Peyer's patch (tissue), 4 donors: ENCODE measurements at regions not wholly inside any gene's neighbourhood (a gene's known extent, or its start where the extent isn't known, plus 50 kb on each side); places are given as distances from the start of the nearest gene placed in this dataset.

Source experiments
- POLR2A ChIP-seq, 2 donors: fragments of 450-650 bp; IDR thresholded peaks; one replicate each; pipeline ENCODE4 v1.5.1; 2017; ENCODE audit warnings: antibody characterized with exemption in 2 of 2, mild to moderate bottlenecking in 2 of 2, moderate library complexity in 2 of 2
- TF ChIP-seq, protein P1 (sequence below), 6 experiments: fragments of 450-650 bp in 4 of 6; fragments of 200-600 bp in 2 of 6; sonication (generic) in 1 of 6; IDR thresholded peaks; one replicate each; pipeline ENCODE4 v1.5.1; 2017 to 2019; ENCODE audit warnings: antibody characterized with exemption in 6 of 6, mild to moderate bottlenecking in 3 of 6, moderate library complexity in 1 of 6

DNA sequence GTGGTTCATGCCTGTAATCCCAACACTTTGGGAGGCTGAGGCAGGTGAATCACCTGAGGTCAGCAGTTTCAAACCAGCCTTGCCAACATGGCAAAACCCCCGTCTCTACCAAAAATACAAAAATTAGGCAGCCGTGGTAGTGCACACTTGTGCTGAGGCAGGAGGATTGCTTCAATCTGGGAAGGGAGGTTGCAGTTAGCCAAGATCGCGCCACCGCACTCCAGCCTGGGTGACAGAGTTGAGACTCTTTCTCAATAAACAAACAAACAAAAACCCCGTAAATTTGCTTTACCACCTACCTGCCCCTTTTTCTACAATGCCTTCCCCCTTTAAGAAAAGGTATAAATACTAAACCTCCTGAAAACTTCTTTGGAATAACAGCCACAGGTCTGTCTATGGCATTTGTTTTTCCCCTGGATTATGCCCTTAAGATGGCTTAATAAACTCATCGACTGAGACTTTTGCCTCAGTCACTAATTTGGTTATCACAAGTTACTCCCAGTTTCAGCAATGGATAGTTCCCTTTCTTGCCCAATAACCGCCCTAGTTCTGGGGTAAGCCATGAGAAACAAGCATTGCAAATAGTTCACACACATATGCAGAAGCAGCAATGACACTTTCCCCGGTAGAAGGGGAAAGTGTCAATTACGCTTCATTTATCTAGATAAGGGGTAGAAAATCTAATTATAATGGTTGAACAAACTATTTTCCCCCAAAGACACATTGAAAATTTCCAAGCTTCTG is 52.8 kb upstream of the SVIL start:
- TF ChIP-seq, protein P1, sequence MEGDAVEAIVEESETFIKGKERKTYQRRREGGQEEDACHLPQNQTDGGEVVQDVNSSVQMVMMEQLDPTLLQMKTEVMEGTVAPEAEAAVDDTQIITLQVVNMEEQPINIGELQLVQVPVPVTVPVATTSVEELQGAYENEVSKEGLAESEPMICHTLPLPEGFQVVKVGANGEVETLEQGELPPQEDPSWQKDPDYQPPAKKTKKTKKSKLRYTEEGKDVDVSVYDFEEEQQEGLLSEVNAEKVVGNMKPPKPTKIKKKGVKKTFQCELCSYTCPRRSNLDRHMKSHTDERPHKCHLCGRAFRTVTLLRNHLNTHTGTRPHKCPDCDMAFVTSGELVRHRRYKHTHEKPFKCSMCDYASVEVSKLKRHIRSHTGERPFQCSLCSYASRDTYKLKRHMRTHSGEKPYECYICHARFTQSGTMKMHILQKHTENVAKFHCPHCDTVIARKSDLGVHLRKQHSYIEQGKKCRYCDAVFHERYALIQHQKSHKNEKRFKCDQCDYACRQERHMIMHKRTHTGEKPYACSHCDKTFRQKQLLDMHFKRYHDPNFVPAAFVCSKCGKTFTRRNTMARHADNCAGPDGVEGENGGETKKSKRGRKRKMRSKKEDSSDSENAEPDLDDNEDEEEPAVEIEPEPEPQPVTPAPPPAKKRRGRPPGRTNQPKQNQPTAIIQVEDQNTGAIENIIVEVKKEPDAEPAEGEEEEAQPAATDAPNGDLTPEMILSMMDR (IDR thresholded peaks at IDR 0.05) = no peak
- TF ChIP-seq POLR2A (IDR thresholded peaks at IDR 0.05) = no peak
